ENCODE measurements at regions not wholly inside any gene's neighbourhood (a gene's known extent, or its start where the extent isn't known, plus 50 kb on each side); places are given as distances from the start of the nearest gene placed in this dataset.

DNA sequence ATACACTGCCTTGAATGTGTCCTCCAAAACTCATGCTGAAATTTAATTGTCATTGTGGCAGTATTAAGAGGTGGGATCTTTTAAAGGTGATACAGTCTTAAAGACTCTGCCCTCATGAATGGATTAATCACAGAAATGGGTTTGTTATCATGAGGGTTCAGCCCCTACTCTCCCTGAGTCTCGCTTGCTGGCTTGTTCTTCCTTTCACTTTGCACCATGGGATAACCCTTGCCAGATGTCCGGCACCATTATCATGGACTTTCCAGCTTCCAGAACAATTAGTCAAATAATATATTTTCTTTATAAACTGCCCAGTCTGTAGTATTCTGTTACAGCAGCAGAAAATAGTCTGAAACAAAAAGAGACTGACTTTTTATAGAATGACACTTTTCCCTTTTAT lies 67.9 kb upstream of the TENT5A start:
- WGBS, 2 donors, result 87 to 92% methylated on average over 2 of the region's 2 CpGs
- intact Hi-C loops (cut with DNase I), result no loop called here
- Histone ChIP-seq H3K9me3 (no peaks in the 10 kb centered on the region), H3K4me3 (no peak overlapping the region), H3K27me3 (no peaks in the 10 kb centered on the region), H3K4me1 (no peaks in the 10 kb centered on the region), H3K36me3 (no peaks in the 10 kb centered on the region), H3K27ac (no peak overlapping the region)
- TF ChIP-seq, protein P1, sequence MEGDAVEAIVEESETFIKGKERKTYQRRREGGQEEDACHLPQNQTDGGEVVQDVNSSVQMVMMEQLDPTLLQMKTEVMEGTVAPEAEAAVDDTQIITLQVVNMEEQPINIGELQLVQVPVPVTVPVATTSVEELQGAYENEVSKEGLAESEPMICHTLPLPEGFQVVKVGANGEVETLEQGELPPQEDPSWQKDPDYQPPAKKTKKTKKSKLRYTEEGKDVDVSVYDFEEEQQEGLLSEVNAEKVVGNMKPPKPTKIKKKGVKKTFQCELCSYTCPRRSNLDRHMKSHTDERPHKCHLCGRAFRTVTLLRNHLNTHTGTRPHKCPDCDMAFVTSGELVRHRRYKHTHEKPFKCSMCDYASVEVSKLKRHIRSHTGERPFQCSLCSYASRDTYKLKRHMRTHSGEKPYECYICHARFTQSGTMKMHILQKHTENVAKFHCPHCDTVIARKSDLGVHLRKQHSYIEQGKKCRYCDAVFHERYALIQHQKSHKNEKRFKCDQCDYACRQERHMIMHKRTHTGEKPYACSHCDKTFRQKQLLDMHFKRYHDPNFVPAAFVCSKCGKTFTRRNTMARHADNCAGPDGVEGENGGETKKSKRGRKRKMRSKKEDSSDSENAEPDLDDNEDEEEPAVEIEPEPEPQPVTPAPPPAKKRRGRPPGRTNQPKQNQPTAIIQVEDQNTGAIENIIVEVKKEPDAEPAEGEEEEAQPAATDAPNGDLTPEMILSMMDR (IDR thresholded peaks at IDR 0.05), result no peak
- no peak for TF ChIP-seq POLR2A (IDR thresholded peaks at IDR 0.05)
- DNase-seq, result no peak

DNA sequence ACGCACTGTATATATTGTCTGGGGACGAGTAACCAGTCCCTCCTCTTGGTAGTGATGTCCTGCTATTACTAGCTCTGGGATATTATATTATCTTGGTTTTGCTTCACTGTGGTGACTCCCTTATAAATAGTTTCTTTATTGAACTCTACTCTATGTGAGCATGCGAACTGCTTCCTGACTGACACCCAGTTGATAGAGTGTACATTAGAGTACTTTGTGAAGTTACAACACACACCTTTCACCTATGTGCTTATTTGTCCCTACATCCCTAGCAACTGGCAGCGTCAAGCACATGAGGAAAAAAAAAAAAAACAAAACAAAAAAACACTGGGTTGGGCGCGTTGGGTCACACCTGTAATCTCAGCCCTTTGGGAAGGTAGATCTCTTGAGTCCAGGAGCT lies 67.3 kb upstream of the TENT5A start:
- intact Hi-C loops (cut with DNase I), result no loop called here
- WGBS, 2 donors, result 88 to 90% methylated on average over 6 of the region's 6 CpGs

DNA sequence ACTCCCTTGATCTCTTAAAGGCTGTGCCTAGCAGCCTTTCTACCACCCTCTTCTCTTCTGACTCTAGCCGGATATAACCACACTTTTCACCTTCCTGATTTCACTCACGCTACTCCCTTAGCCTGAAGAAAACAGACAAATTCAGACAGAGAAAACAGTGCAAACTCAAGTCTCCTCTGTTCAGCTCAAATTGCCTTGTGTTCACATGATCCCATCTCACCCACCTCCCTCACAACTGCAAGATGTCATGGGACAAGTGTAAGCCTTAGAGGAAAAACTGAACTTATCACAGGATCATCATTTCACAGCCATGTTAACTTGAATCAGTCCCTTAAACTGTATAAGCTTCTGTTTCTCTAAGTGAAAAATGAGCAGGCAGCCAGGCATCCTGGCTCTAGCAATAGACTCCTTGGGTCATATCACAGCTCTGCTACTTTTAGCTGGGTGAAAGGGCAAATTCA lies 66.5 kb upstream of the TENT5A start:
- TF ChIP-seq, protein P1 (IDR thresholded peaks at IDR 0.05), result no peak
- no peak for TF ChIP-seq POLR2A (IDR thresholded peaks at IDR 0.05)
- H3K27me3 ChIP-seq, result no peaks in the 10 kb centered on the region
- no peaks in the 10 kb centered on the region for H3K9me3 ChIP-seq
- H3K4me1 ChIP-seq, result peaks cover 0 to 7% (median 0%) of the 10 kb centered on the region in 3 donors
- no peaks in the 10 kb centered on the region for H3K36me3 ChIP-seq
- DNase-seq, result no peak
- no peak overlapping the region for H3K4me3 ChIP-seq
- intact Hi-C loops (cut with DNase I), result no loop called here
- no peak overlapping the region for H3K27ac ChIP-seq
- 77 to 80% methylated on average over 2 of the region's 2 CpGs for WGBS, 2 donors

More for the DNA sequence above, 67.3 kb upstream of the TENT5A start:
- Histone ChIP-seq H3K27me3 (no peaks in the 10 kb centered on the region), H3K9me3 (no peaks in the 10 kb centered on the region), H3K4me1 (peaks cover 0 to 2% (median 0%) of the 10 kb centered on the region in 3 donors), H3K4me3 (no peak overlapping the region), H3K27ac (no peak overlapping the region), H3K36me3 (no peaks in the 10 kb centered on the region)
- TF ChIP-seq POLR2A (IDR thresholded peaks at IDR 0.05), result no peak
- TF ChIP-seq, protein P1 (IDR thresholded peaks at IDR 0.05), result no peak
- DNase-seq, result no peak

DNA sequence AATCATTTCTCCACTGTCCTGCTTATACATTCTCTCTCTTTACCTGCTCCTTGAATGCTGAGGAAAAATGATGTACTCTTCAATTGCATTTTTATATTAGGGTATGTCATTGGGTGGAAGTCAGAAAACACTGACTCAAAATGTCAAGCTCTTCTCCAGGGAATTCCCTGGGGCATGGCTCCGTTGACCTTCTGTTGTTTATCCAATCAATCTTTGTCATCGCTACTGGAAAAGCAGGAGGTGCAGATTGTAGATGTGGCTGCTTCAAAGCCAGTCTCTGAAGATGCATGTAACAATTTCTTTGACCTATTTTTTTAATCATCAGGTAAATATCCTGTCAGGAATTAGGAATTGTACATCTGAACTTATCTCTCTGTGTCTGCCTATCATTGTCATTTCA lies 63.9 kb upstream of the TENT5A start:
- Histone ChIP-seq H3K27ac (no peak overlapping the region), H3K27me3 (no peaks in the 10 kb centered on the region), H3K36me3 (no peaks in the 10 kb centered on the region), H3K4me3 (no peak overlapping the region), H3K9me3 (no peaks in the 10 kb centered on the region), H3K4me1 (peaks cover 0 to 7% (median 0%) of the 10 kb centered on the region in 3 donors)
- WGBS, 2 donors, result 30 to 52% methylated on average over 2 of the region's 2 CpGs
- DNase-seq, result no peak
- intact Hi-C loops (cut with DNase I), result no loop called here
- TF ChIP-seq POLR2A (IDR thresholded peaks at IDR 0.05), result no peak
- TF ChIP-seq, protein P1 (IDR thresholded peaks at IDR 0.05), result no peak

DNA sequence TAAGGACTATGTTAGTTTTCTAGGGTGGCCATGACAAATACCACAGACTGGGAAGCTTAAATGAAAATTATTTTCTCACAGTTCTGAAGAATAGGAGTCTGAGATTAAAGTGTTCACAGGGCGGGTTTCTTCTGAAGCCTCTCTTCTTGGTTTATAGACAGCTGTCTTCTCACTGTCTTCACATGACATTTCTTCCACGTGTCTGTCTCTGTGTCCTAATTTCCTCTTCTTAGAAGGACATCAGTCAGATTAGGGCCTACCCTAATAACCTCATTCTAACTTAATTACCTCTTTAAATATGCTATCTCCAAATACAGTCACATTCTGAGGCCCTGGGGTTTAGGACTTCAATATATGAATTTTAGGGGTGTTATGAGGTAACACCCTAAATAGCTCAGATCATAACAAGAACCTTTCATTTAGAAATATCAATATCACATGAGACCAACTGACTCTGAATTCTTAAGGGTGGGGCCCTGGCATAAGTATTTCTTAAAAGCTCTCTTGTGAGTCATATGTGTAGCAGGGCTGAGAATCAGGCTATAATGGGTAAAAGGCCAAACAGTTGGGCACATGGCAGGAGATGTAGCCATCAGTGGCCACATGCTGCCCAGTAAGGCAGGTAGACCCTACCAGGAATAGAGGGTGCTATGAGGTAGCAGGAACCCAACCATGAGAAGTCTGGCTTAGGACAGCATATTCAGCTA lies 62.0 kb upstream of the TENT5A start:
- WGBS, 2 donors, result 47 to 48% methylated on average over 2 of the region's 2 CpGs
- TF ChIP-seq POLR2A (IDR thresholded peaks at IDR 0.05), result no peak
- TF ChIP-seq, protein P1 (IDR thresholded peaks at IDR 0.05), result no peak
- Histone ChIP-seq H3K27ac (no peak overlapping the region), H3K4me1 (peaks cover 0 to 7% (median 0%) of the 10 kb centered on the region in 3 donors), H3K27me3 (no peaks in the 10 kb centered on the region), H3K9me3 (no peaks in the 10 kb centered on the region), H3K4me3 (no peak overlapping the region), H3K36me3 (no peaks in the 10 kb centered on the region)
- intact Hi-C loops (cut with DNase I), result no loop called here
- no peak for DNase-seq

All from esophagus squamous epithelium (tissue), 5 donors.